Neuronal stem cell (in vitro differentiated cells): ENCODE measurements at regions not wholly inside any gene's neighbourhood (a gene's known extent, or its start where the extent isn't known, plus 50 kb on each side); places are given as distances from the start of the nearest gene placed in this dataset.

Source experiments
- DNase-seq: peaks from one replicate; pipeline ENCODE4 v3.0.0-alpha.2; 2013; ENCODE audit warnings: low spot score
- H2AFZ ChIP-seq: one replicate; pipeline ENCODE4 v1.6.1; 2013; ENCODE audit warnings: mild to moderate bottlenecking, low read length, inconsistent platforms
- H2AK5ac ChIP-seq: 2 replicates; pipeline ENCODE4 v1.6.1; 2013; ENCODE audit warnings: low read depth, mild to moderate bottlenecking, inconsistent platforms, low read length, moderate library complexity, mixed read lengths
- H2BK120ac ChIP-seq: 2 replicates; pipeline ENCODE4 v1.6.1; 2013; ENCODE audit warnings: low read depth, mild to moderate bottlenecking, inconsistent platforms, low read length, moderate library complexity, mixed read lengths
- H2BK12ac ChIP-seq: one replicate; pipeline ENCODE4 v1.6.1; 2013; ENCODE audit warnings: low read length, inconsistent platforms
- H2BK15ac ChIP-seq: 2 replicates; pipeline ENCODE4 v1.6.1; 2013; ENCODE audit warnings: mild to moderate bottlenecking, low read length, inconsistent platforms, mixed read lengths
- H2BK5ac ChIP-seq: one replicate; pipeline ENCODE4 v1.6.1; 2013; ENCODE audit warnings: inconsistent platforms, mild to moderate bottlenecking, low read length, moderate library complexity
- H3K14ac ChIP-seq: one replicate; pipeline ENCODE4 v1.6.1; 2013; ENCODE audit warnings: low read length, inconsistent platforms
- H3K18ac ChIP-seq: 2 replicates; pipeline ENCODE4 v1.6.1; 2013; ENCODE audit warnings: low read length, inconsistent platforms
- H3K23ac ChIP-seq: 2 replicates; pipeline ENCODE4 v1.6.1; 2013; ENCODE audit warnings: low read depth, mild to moderate bottlenecking, mixed read lengths, low read length, inconsistent platforms; ENCODE audit not compliant: poor library complexity
- H3K27ac ChIP-seq: replicated peaks from 3 replicates; pipeline ENCODE4 v1.5.1; 2013; ENCODE audit warnings: low read length, inconsistent platforms
- H3K27me3 ChIP-seq, 3 experiments: 2 replicates each; pipeline ENCODE4 v1.6.1; 2013; ENCODE audit warnings: low read length in 3 of 3, mild to moderate bottlenecking in 2 of 3, inconsistent platforms in 1 of 3, low read depth in 1 of 3, mixed read lengths in 1 of 3, moderate library complexity in 1 of 3; ENCODE audit not compliant: control insufficient read depth in 3 of 3, insufficient read depth in 3 of 3
- H3K36me3 ChIP-seq, 2 donors: replicated peaks in 1 of 2; 2 replicates each; pipeline ENCODE4 v1.6.1; 2013; ENCODE audit warnings: low read length in 2 of 2; ENCODE audit not compliant: control insufficient read depth in 2 of 2, insufficient read depth in 2 of 2
- H3K4ac ChIP-seq: 2 replicates; pipeline ENCODE4 v1.6.1; 2013; ENCODE audit warnings: inconsistent platforms, mild to moderate bottlenecking, low read length, moderate library complexity
- H3K4me1 ChIP-seq, 2 donors: 1 replicate in 1 of 2; 2 replicates in 1 of 2; pipeline ENCODE4 v1.6.1; 2013; ENCODE audit warnings: low read length in 2 of 2, low read depth in 1 of 2; ENCODE audit not compliant: control insufficient read depth in 2 of 2, insufficient read depth in 1 of 2
- H3K4me2 ChIP-seq: one replicate; pipeline ENCODE4 v1.6.1; 2013; ENCODE audit warnings: mild to moderate bottlenecking, low read length, inconsistent platforms; ENCODE audit not compliant: insufficient read depth, poor library complexity, severe bottlenecking
- H3K4me3 ChIP-seq, 2 donors: 2 replicates each; pipeline ENCODE4 v1.5.1; 2013; ENCODE audit warnings: low read length in 2 of 2, mild to moderate bottlenecking in 2 of 2, inconsistent platforms in 1 of 2, moderate library complexity in 1 of 2
- H3K79me1 ChIP-seq: one replicate; pipeline ENCODE4 v1.6.1; 2013; ENCODE audit warnings: low read depth, mild to moderate bottlenecking, inconsistent platforms, low read length, moderate library complexity
- H3K9ac ChIP-seq: one replicate; pipeline ENCODE4 v1.6.1; 2013; ENCODE audit warnings: mild to moderate bottlenecking, low read depth, low read length, inconsistent platforms; ENCODE audit not compliant: poor library complexity
- H3K9me3 ChIP-seq, 2 donors: replicated peaks in 1 of 2; 2 replicates each; pipeline versions ENCODE3 to v1.6.1; 2013; ENCODE audit warnings: low read length in 2 of 2, mild to moderate bottlenecking in 2 of 2, inconsistent platforms in 1 of 2, low read depth in 1 of 2, mixed read lengths in 1 of 2, moderate library complexity in 1 of 2; ENCODE audit not compliant: control insufficient read depth in 2 of 2, insufficient read depth in 1 of 2
- H4K8ac ChIP-seq: one replicate; pipeline ENCODE4 v1.6.1; 2013; ENCODE audit warnings: low read depth, mild to moderate bottlenecking, inconsistent platforms, low read length, moderate library complexity
- H4K91ac ChIP-seq: one replicate; pipeline ENCODE4 v1.6.1; 2013; ENCODE audit warnings: low read length, low read depth, mild to moderate bottlenecking, inconsistent platforms; ENCODE audit not compliant: poor library complexity
- WGBS, 2 donors: extraction: QIAGEN DNeasy Blood & Tissue Kit; methylation state at CpG; one replicate each; pipeline ENCODE4 v1.1.7; 2013; ENCODE audit warnings: missing lambda C conversion rate in 2 of 2, mixed read lengths in 1 of 2; ENCODE audit not compliant: insufficient read length in 2 of 2, insufficient replicate concordance in 1 of 2; ENCODE audit errors: extremely low coverage in 2 of 2; 5-methylcytosine and 5-hydroxymethylcytosine counted together

- Histone ChIP-seq H3K4me1 (peaks cover 0 to 2% of the 10 kb centered on the region in 2 donors), H2BK5ac (no peak overlapping the region), H4K91ac (no peak overlapping the region), H3K27me3 (no peaks in the 10 kb centered on the region), H3K9me3 (no peaks in the 10 kb centered on the region), H2AK5ac (no peak overlapping the region), H2AFZ (no peak overlapping the region), H3K14ac (peak overlapping the region; percentile 10), H3K9ac (no peak overlapping the region), H2BK15ac (no peak overlapping the region), H3K23ac (no peak overlapping the region), H2BK120ac (no peak overlapping the region), H3K4me3 (no peak overlapping the region), H3K36me3 (no peaks in the 10 kb centered on the region), H3K4me2 (no peak overlapping the region), H3K18ac (no peak overlapping the region), H3K27ac (no peak overlapping the region), H4K8ac (no peak overlapping the region), H2BK12ac (no peak overlapping the region), H3K79me1 (no peaks in the 10 kb centered on the region), H3K4ac (no peak overlapping the region)
- no peak for DNase-seq
- no CpG with 5 or more reads among the region's 12 CpGs for WGBS, 2 donors
Measured at GRCh38 chr10:121374121-121374520, 224.1 kb downstream of the FGFR2 start.

- Histone ChIP-seq H2BK15ac (no peak overlapping the region), H4K91ac (no peak overlapping the region), H2BK12ac (no peak overlapping the region), H3K4me1 (peaks cover 0 to 2% of the 10 kb centered on the region in 2 donors), H3K4me3 (no peak overlapping the region), H2AFZ (no peak overlapping the region), H3K14ac (no peak overlapping the region), H3K18ac (no peak overlapping the region), H2BK120ac (no peak overlapping the region), H3K36me3 (no peaks in the 10 kb centered on the region), H3K23ac (no peak overlapping the region), H3K9me3 (no peaks in the 10 kb centered on the region), H3K4ac (no peak overlapping the region), H3K9ac (no peak overlapping the region), H2AK5ac (no peak overlapping the region), H3K79me1 (no peaks in the 10 kb centered on the region), H3K4me2 (no peak overlapping the region), H3K27me3 (no peaks in the 10 kb centered on the region), H3K27ac (no peak overlapping the region), H2BK5ac (no peak overlapping the region), H4K8ac (no peak overlapping the region)
- DNase-seq, result no peak
- no CpG with 5 or more reads among the region's 6 CpGs for WGBS, 2 donors
Measured at GRCh38 chr10:121375172-121375571, 223.1 kb downstream of the FGFR2 start.

GRCh38 chr10:121378251-121378801 is 219.9 kb downstream of the FGFR2 start:
- Histone ChIP-seq H3K4ac (no peak overlapping the region), H4K8ac (no peak overlapping the region), H3K79me1 (no peaks in the 10 kb centered on the region), H2AFZ (no peak overlapping the region), H3K18ac (no peak overlapping the region), H3K9ac (no peak overlapping the region), H3K4me1 (peaks cover 0 to 2% of the 10 kb centered on the region in 2 donors), H3K14ac (no peak overlapping the region), H3K9me3 (no peaks in the 10 kb centered on the region), H3K27ac (no peak overlapping the region), H3K4me3 (no peak overlapping the region), H3K23ac (no peak overlapping the region), H3K36me3 (no peaks in the 10 kb centered on the region), H2BK5ac (no peak overlapping the region), H2BK120ac (no peak overlapping the region), H2AK5ac (no peak overlapping the region), H2BK12ac (no peak overlapping the region), H2BK15ac (no peak overlapping the region), H4K91ac (no peak overlapping the region), H3K4me2 (no peak overlapping the region), H3K27me3 (no peaks in the 10 kb centered on the region)
- no peak for DNase-seq
- WGBS, 2 donors, result no CpG with 5 or more reads among the region's 6 CpGs

GRCh38 chr10:121379013-121379412 is 219.2 kb downstream of the FGFR2 start:
- Histone ChIP-seq H3K4me1 (peaks cover 0 to 2% of the 10 kb centered on the region in 2 donors), H3K36me3 (no peaks in the 10 kb centered on the region), H2AFZ (no peak overlapping the region), H3K79me1 (no peaks in the 10 kb centered on the region), H4K8ac (no peak overlapping the region), H3K27me3 (no peaks in the 10 kb centered on the region), H4K91ac (no peak overlapping the region), H3K9me3 (no peaks in the 10 kb centered on the region), H2BK120ac (no peak overlapping the region), H3K4me2 (no peak overlapping the region), H3K4ac (no peak overlapping the region), H3K9ac (no peak overlapping the region), H3K27ac (no peak overlapping the region), H3K18ac (no peak overlapping the region), H2BK12ac (no peak overlapping the region), H3K14ac (no peak overlapping the region), H3K4me3 (no peak overlapping the region), H3K23ac (no peak overlapping the region), H2AK5ac (no peak overlapping the region), H2BK5ac (no peak overlapping the region), H2BK15ac (no peak overlapping the region)
- DNase-seq, result no peak
- no CpG with 5 or more reads among the region's 3 CpGs for WGBS, 2 donors
